NT2/D1 (cell line): ENCODE measurements at regions not wholly inside any gene's neighbourhood (a gene's known extent, or its start where the extent isn't known, plus 50 kb on each side); places are given as distances from the start of the nearest gene placed in this dataset.

Experiments used
- SUZ12 ChIP-seq: IDR thresholded peaks from 2 replicates; pipeline ENCODE4 v1.6.1; 2011; ENCODE audit not compliant: insufficient read length, insufficient read depth; ENCODE audit errors: extremely low read depth
- YY1 ChIP-seq: IDR thresholded peaks from 2 replicates; pipeline ENCODE4 v1.6.1; 2011; ENCODE audit not compliant: insufficient read length, insufficient read depth
- ZNF274 ChIP-seq: IDR thresholded peaks from 2 replicates; pipeline ENCODE4 v1.6.1; 2011; ENCODE audit warnings: mild to moderate bottlenecking, low read depth, low read length

- TF ChIP-seq YY1, result no peak
- no peak for TF ChIP-seq ZNF274
- no peak for TF ChIP-seq SUZ12
Measured at GRCh38 chr1:182739545-182739944, 50.0 kb upstream of the NPL start.
